H1 (cell line): ENCODE measurements at regions not wholly inside any gene's neighbourhood (a gene's known extent, or its start where the extent isn't known, plus 50 kb on each side); places are given as distances from the start of the nearest gene placed in this dataset.

ENCODE experiments used
- CHD2 ChIP-seq: IDR thresholded peaks from 2 replicates; pipeline ENCODE4 v1.6.1; 2012; ENCODE audit warnings: low read length, improper control_type of control experiment
- CTCF ChIP-seq, 3 experiments: IDR thresholded peaks; 1 replicate in 2 of 3; 2 replicates in 1 of 3; pipeline versions ENCODE4 v1.5.1 to v1.6.1; 2011; ENCODE audit warnings: low read length in 3 of 3, mild to moderate bottlenecking in 3 of 3, inconsistent platforms in 2 of 3, low read depth in 1 of 3, moderate library complexity in 1 of 3; ENCODE audit not compliant: insufficient read depth in 1 of 3; ENCODE audit errors: control extremely low read depth in 1 of 3
- EGR1 ChIP-seq: IDR thresholded peaks from 2 replicates; pipeline ENCODE4 v1.6.1; 2011; ENCODE audit warnings: low read depth, low read length, borderline replicate concordance
- EP300 ChIP-seq, 2 experiments: IDR thresholded peaks; 1 replicate in 1 of 2; 2 replicates in 1 of 2; pipeline ENCODE4 v1.6.1; 2011 to 2012; ENCODE audit warnings: low read depth in 2 of 2, low read length in 2 of 2, mild to moderate bottlenecking in 2 of 2, borderline replicate concordance in 1 of 2, inconsistent platforms in 1 of 2, moderate library complexity in 1 of 2
- JUN ChIP-seq: IDR thresholded peaks from 2 replicates; pipeline ENCODE4 v1.6.1; 2011; ENCODE audit warnings: low read depth, mild to moderate bottlenecking, improper control_type of control experiment, low read length
- JUND ChIP-seq: IDR thresholded peaks from 2 replicates; pipeline ENCODE4 v1.6.1; 2011; ENCODE audit warnings: mild to moderate bottlenecking, improper control_type of control experiment, low read length
- KDM1A ChIP-seq: fragments of 200-600, 300-600 bp; sonication (generic); IDR thresholded peaks from 2 replicates; pipeline ENCODE4 v1.7.1; 2016; ENCODE audit warnings: mild to moderate bottlenecking, low read length, borderline replicate concordance
- MAX ChIP-seq: IDR thresholded peaks from 2 replicates; pipeline ENCODE4 v1.6.1; 2012; ENCODE audit warnings: inconsistent platforms
- POLR2A ChIP-seq, 2 experiments: IDR thresholded peaks; 1 replicate in 1 of 2; 2 replicates in 1 of 2; pipeline ENCODE4 v1.6.1; 2011; ENCODE audit warnings: low read depth in 2 of 2, low read length in 2 of 2, mild to moderate bottlenecking in 2 of 2; ENCODE audit errors: control extremely low read depth in 1 of 2
- POLR2AphosphoS5 ChIP-seq: IDR thresholded peaks from 2 replicates; pipeline ENCODE4 v1.6.1; 2011; ENCODE audit warnings: low read depth, low read length
- RNF2 ChIP-seq: fragments of 200-900, 300-1000 bp; sonication (generic); IDR thresholded peaks from 2 replicates; pipeline ENCODE4 v1.7.1; 2016; ENCODE audit warnings: borderline replicate concordance, low read depth, mild to moderate bottlenecking, antibody characterized with exemption, low read length; ENCODE audit not compliant: poor library complexity, severe bottlenecking; ENCODE audit errors: missing control alignments
- SUZ12 ChIP-seq: fragments of 200-600 bp; sonication (generic); IDR thresholded peaks from 2 replicates; pipeline ENCODE4 v1.6.1; 2012; ENCODE audit warnings: mild to moderate bottlenecking, inconsistent platforms, low read length, moderate library complexity, mixed read lengths
- USF2 ChIP-seq: IDR thresholded peaks from 2 replicates; pipeline ENCODE4 v1.6.1; 2011; ENCODE audit warnings: low read length, improper control_type of control experiment
- ZNF274 ChIP-seq: IDR thresholded peaks from 2 replicates; pipeline ENCODE4 v1.7.0; 2012; ENCODE audit warnings: low read length, borderline replicate concordance; ENCODE audit errors: extremely low read depth

GRCh38 chr18:10139783-10140410 is 226.1 kb downstream of the VAPA start:
- no peak for TF ChIP-seq CTCF (IDR thresholded peaks at IDR 0.05; ENCODE audit: control extremely low read depth in 1 of 3, insufficient read depth in 1 of 3, low read depth in 1 of 3, low read length in 3 of 3)
- TF ChIP-seq EGR1, result no peak
- TF ChIP-seq MAX, result no peak
- TF ChIP-seq SUZ12, result no peak
- TF ChIP-seq JUND, result no peak
- no peak for TF ChIP-seq RNF2
- no peak for TF ChIP-seq JUN
- no peak for TF ChIP-seq KDM1A
- TF ChIP-seq ZNF274, result no peak
- TF ChIP-seq POLR2AphosphoS5, result no peak
- TF ChIP-seq EP300 (IDR thresholded peaks at IDR 0.05; ENCODE audit: borderline replicate concordance in 1 of 2, low read depth in 2 of 2, low read length in 2 of 2), result no peak
- no peak for TF ChIP-seq USF2
- TF ChIP-seq CHD2, result no peak
- no peak for TF ChIP-seq POLR2A (IDR thresholded peaks at IDR 0.05; ENCODE audit: control extremely low read depth in 1 of 2, low read depth in 2 of 2, low read length in 2 of 2)
